ENCODE measurements at regions not wholly inside any gene's neighbourhood (a gene's known extent, or its start where the extent isn't known, plus 50 kb on each side); places are given as distances from the start of the nearest gene placed in this dataset.

DNA sequence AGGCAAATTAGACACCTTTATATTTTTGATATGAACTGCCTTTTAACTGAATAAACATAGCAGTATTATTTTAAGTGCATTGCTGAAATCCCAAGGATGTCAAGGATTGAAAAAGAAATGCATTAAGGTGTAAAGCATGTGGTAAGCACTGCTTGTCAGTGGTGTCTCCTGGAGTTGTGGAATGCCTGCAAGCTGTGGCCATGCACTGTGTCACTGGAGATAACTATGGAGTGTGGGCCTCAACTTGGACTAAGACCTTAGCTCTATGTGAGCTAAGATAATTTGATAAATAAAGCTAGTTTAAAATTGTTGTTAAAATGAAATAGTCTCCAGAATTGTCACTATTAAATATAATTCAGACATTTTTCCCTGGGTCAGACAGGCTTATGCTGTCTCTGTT lies 156.6 kb upstream of the OPRM1 start:
- H3K18ac ChIP-seq (ENCODE audit: low read depth, low read length): no peak overlapping the region
- no peak overlapping the region for H3K27ac ChIP-seq (ENCODE audit: insufficient read depth, low read length)
- no peak overlapping the region for H4K5ac ChIP-seq (ENCODE audit: low read depth, low read length)
- intact Hi-C loops (cut with micrococcal nuclease): no loop called here
- in situ Hi-C loops (cut with MboI; ENCODE audit: low sequenced_read_pairs): no loop called here
- no peak overlapping the region for H2BK20ac ChIP-seq (ENCODE audit: low read depth, low read length)
- H2BK120ac ChIP-seq (ENCODE audit: low read depth, low read length): no peak overlapping the region
- no peak overlapping the region for H3K4me3 ChIP-seq (ENCODE audit: insufficient read depth, low read depth, low read length)
- dilution Hi-C loops (cut with HindIII; ENCODE audit: low sequenced_read_pairs, unreplicated experiment): no loop called here
- no peaks in the 10 kb centered on the region for H3K9me1 ChIP-seq (ENCODE audit: insufficient read depth, low read length)
- H2AK5ac ChIP-seq (ENCODE audit: low read depth, low read length): no peak overlapping the region
- H3K23ac ChIP-seq (ENCODE audit: low read depth, low read length): no peak overlapping the region
- no peaks in the 10 kb centered on the region for H4K20me1 ChIP-seq (ENCODE audit: insufficient read depth, low read length)
- H3K9me3 ChIP-seq (ENCODE audit: control insufficient read depth, insufficient read depth, low read length): peaks cover 13% of the 10 kb centered on the region
- H3K56ac ChIP-seq (ENCODE audit: extremely low read depth, insufficient read depth, low read length): no peak overlapping the region
- DNase-seq (no peak), ATAC-seq (ENCODE audit: low read depth) (no peak)
- no peak overlapping the region for H3K9ac ChIP-seq (ENCODE audit: low read depth, low read length)
- no peak overlapping the region for H4K8ac ChIP-seq (ENCODE audit: low read depth in 2 of 2, low read length in 2 of 2)
- no peaks in the 10 kb centered on the region for H3K4me1 ChIP-seq (ENCODE audit: control insufficient read depth, insufficient read depth, low read length)
- H2AK9ac ChIP-seq (replicated peaks; ENCODE audit: low read depth, low read length, poor library complexity): no peak overlapping the region
- H2AFZ ChIP-seq (replicated peaks; ENCODE audit: low read length, poor library complexity): no peak overlapping the region
- no peak overlapping the region for H4K91ac ChIP-seq (ENCODE audit: insufficient read depth, low read depth, low read length)
- no peaks in the 10 kb centered on the region for H3K79me1 ChIP-seq (ENCODE audit: low read depth in 1 of 2, low read length in 2 of 2)
- TF ChIP-seq NFE2L2 (IDR thresholded peaks at IDR 0.05; ENCODE audit: low read depth, low read length) (no peak), SMC3 (IDR thresholded peaks at IDR 0.05; ENCODE audit: low read depth, low read length) (no peak), RCOR1 (IDR thresholded peaks at IDR 0.05; ENCODE audit: insufficient replicate concordance, low read length) (no peak), BHLHE40 (IDR thresholded peaks at IDR 0.05; ENCODE audit: low read depth, low read length) (no peak), POLR2A (IDR thresholded peaks at IDR 0.05; ENCODE audit: low read depth, low read length) (no peak), RFX5 (IDR thresholded peaks at IDR 0.05; ENCODE audit: low read depth, low read length) (no peak), FOS (IDR thresholded peaks at IDR 0.05; ENCODE audit: low read depth, low read length) (no peak), CHD1 (IDR thresholded peaks at IDR 0.05; ENCODE audit: low read depth, low read length) (no peak), CEBPB (IDR thresholded peaks at IDR 0.05; ENCODE audit: low read depth, low read length) (no peak), MAFK (IDR thresholded peaks at IDR 0.05; ENCODE audit: low read depth, low read length) (no peak), RAD21 (IDR thresholded peaks at IDR 0.05; ENCODE audit: low read length) (no peak), MXI1 (IDR thresholded peaks at IDR 0.05; ENCODE audit: borderline replicate concordance, low read depth, low read length) (no peak), MAZ (IDR thresholded peaks at IDR 0.05; ENCODE audit: borderline replicate concordance, low read depth, low read length) (no peak)
- TF ChIP-seq, protein P1, sequence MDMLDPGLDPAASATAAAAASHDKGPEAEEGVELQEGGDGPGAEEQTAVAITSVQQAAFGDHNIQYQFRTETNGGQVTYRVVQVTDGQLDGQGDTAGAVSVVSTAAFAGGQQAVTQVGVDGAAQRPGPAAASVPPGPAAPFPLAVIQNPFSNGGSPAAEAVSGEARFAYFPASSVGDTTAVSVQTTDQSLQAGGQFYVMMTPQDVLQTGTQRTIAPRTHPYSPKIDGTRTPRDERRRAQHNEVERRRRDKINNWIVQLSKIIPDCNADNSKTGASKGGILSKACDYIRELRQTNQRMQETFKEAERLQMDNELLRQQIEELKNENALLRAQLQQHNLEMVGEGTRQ (IDR thresholded peaks at IDR 0.05; ENCODE audit: low read depth, low read length): no peak
- TF ChIP-seq, protein P2, sequence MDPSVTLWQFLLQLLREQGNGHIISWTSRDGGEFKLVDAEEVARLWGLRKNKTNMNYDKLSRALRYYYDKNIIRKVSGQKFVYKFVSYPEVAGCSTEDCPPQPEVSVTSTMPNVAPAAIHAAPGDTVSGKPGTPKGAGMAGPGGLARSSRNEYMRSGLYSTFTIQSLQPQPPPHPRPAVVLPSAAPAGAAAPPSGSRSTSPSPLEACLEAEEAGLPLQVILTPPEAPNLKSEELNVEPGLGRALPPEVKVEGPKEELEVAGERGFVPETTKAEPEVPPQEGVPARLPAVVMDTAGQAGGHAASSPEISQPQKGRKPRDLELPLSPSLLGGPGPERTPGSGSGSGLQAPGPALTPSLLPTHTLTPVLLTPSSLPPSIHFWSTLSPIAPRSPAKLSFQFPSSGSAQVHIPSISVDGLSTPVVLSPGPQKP (IDR thresholded peaks at IDR 0.05; ENCODE audit: borderline replicate concordance, low read depth, low read length): no peak
- TF ChIP-seq, protein P3, sequence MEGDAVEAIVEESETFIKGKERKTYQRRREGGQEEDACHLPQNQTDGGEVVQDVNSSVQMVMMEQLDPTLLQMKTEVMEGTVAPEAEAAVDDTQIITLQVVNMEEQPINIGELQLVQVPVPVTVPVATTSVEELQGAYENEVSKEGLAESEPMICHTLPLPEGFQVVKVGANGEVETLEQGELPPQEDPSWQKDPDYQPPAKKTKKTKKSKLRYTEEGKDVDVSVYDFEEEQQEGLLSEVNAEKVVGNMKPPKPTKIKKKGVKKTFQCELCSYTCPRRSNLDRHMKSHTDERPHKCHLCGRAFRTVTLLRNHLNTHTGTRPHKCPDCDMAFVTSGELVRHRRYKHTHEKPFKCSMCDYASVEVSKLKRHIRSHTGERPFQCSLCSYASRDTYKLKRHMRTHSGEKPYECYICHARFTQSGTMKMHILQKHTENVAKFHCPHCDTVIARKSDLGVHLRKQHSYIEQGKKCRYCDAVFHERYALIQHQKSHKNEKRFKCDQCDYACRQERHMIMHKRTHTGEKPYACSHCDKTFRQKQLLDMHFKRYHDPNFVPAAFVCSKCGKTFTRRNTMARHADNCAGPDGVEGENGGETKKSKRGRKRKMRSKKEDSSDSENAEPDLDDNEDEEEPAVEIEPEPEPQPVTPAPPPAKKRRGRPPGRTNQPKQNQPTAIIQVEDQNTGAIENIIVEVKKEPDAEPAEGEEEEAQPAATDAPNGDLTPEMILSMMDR (conservative IDR thresholded peaks at IDR 0.05; ENCODE audit: low read depth, low read length): no peak
- H3K4ac ChIP-seq (ENCODE audit: low read depth, low read length): no peak overlapping the region
- CTCF ChIA-PET: no interaction called here
- no peaks in the 10 kb centered on the region for H3K27me3 ChIP-seq (ENCODE audit: control insufficient read depth, insufficient read depth, low read length)
- H3K4me2 ChIP-seq (ENCODE audit: low read depth, low read length): no peak overlapping the region
- H2BK15ac ChIP-seq (ENCODE audit: low read depth, low read length): no peak overlapping the region
- no peak overlapping the region for H3K14ac ChIP-seq (replicated peaks; ENCODE audit: low read depth, low read length)
- POLR2A ChIA-PET (ENCODE audit: unreplicated experiment): no interaction called here
- BruUV-seq (replicated peaks): no TSS peak
- H2BK5ac ChIP-seq (ENCODE audit: low read depth, low read length, poor library complexity, severe bottlenecking): no peak overlapping the region
- no peaks in the 10 kb centered on the region for H3K36me3 ChIP-seq (ENCODE audit: control insufficient read depth, insufficient read depth, low read length)
